GM23338 (cell line): ENCODE measurements at regions not wholly inside any gene's neighbourhood (a gene's known extent, or its start where the extent isn't known, plus 50 kb on each side); places are given as distances from the start of the nearest gene placed in this dataset.

Source experiments
- ATAC-seq: fragments of 200-7000 bp; cut with Tn5 transposase; 3 replicates; pipeline ENCODE4 v1.9.1; 2020
- DNase-seq: peaks from one replicate; pipeline ENCODE4 v3.0.0-alpha.2; 2015; ENCODE audit warnings: low spot score
- H2AFZ ChIP-seq: fragments of 200-600 bp; sonication (generic); 2 replicates; pipeline ENCODE4 v1.8.0; 2016; ENCODE audit warnings: antibody characterized with exemption, mild to moderate bottlenecking, moderate library complexity
- H3F3A ChIP-seq: fragments of 200-600 bp; sonication (generic); replicated peaks from 2 replicates; pipeline ENCODE4 v1.8.0; 2017; ENCODE audit warnings: antibody characterized with exemption, mixed run types, low read depth
- H3K27ac ChIP-seq: fragments of 200-600 bp; sonication (generic); 2 replicates; pipeline ENCODE4 v1.6.1; 2016; ENCODE audit warnings: low read depth
- H3K27me3 ChIP-seq: fragments of 200-600 bp; sonication (generic); 2 replicates; pipeline ENCODE4 v1.8.0; 2016; ENCODE audit warnings: mild to moderate bottlenecking, mixed run types, moderate library complexity; ENCODE audit not compliant: insufficient read depth
- H3K36me3 ChIP-seq: fragments of 200-600 bp; sonication (generic); 2 replicates; pipeline ENCODE4 v1.8.0; 2016; ENCODE audit warnings: mild to moderate bottlenecking; ENCODE audit not compliant: insufficient read depth
- H3K4me1 ChIP-seq: fragments of 200-600 bp; sonication (generic); 2 replicates; pipeline ENCODE4 v1.8.0; 2016; ENCODE audit warnings: mild to moderate bottlenecking, moderate library complexity; ENCODE audit not compliant: insufficient read depth
- H3K4me2 ChIP-seq: fragments of 200-600 bp; sonication (generic); 2 replicates; pipeline ENCODE4 v1.7.1; 2017; ENCODE audit warnings: mixed run types
- H3K4me3 ChIP-seq: fragments of 200-600 bp; sonication (generic); 2 replicates; pipeline ENCODE4 v1.6.1; 2016; ENCODE audit warnings: mixed run types
- H3K79me2 ChIP-seq: fragments of 200-600 bp; sonication (generic); replicated peaks from 2 replicates; pipeline ENCODE4 v1.8.0; 2017; ENCODE audit warnings: mild to moderate bottlenecking; ENCODE audit not compliant: insufficient read depth
- H3K9me2 ChIP-seq: fragments of 200-600 bp; sonication (generic); 2 replicates; pipeline ENCODE4 v1.8.0; 2017; ENCODE audit not compliant: insufficient read depth
- H4K20me1 ChIP-seq: fragments of 200-600 bp; sonication (generic); replicated peaks from 2 replicates; pipeline ENCODE4 v1.8.0; 2017; ENCODE audit warnings: mild to moderate bottlenecking; ENCODE audit not compliant: insufficient read depth
- H3K27ac Mint-ChIP-seq: 2 replicates; pipeline ENCODE4 v1.8.0; 2020; ENCODE audit warnings: inconsistent platforms, mild to moderate bottlenecking, moderate library complexity, mixed read lengths
- H3K27me3 Mint-ChIP-seq: 3 replicates; pipeline ENCODE4 v1.8.0; 2022; ENCODE audit warnings: low read depth, mild to moderate bottlenecking, moderate library complexity, mixed read lengths, inconsistent platforms; ENCODE audit not compliant: insufficient read depth, poor library complexity
- H3K36me3 Mint-ChIP-seq: 3 replicates; pipeline ENCODE4 v1.8.0; 2021; ENCODE audit warnings: low read depth, mild to moderate bottlenecking, inconsistent platforms, moderate library complexity, mixed read lengths
- H3K4me1 Mint-ChIP-seq: 3 replicates; pipeline ENCODE4 v1.8.0; 2020; ENCODE audit warnings: mild to moderate bottlenecking, inconsistent platforms, mixed read lengths
- H3K4me3 Mint-ChIP-seq: 3 replicates; pipeline ENCODE4 v1.8.0; 2021; ENCODE audit warnings: moderate library complexity, mild to moderate bottlenecking, inconsistent platforms, mixed read lengths
- H3K9me3 Mint-ChIP-seq: 3 replicates; pipeline ENCODE4 v1.8.0; 2020; ENCODE audit warnings: moderate library complexity, mild to moderate bottlenecking, inconsistent platforms, mixed read lengths
- EZH2 ChIP-seq: fragments of 200-600 bp; sonication (generic); IDR thresholded peaks from one replicate; pipeline ENCODE4 v1.8.0; 2017; ENCODE audit warnings: antibody characterized with exemption, mild to moderate bottlenecking, low read depth; ENCODE audit not compliant: unreplicated experiment
- NANOG ChIP-seq: IDR thresholded peaks from 2 replicates; pipeline ENCODE4 v1.6.1; 2016; ENCODE audit warnings: antibody characterized with exemption, borderline replicate concordance
- REST ChIP-seq: IDR thresholded peaks from one replicate; pipeline ENCODE4 v1.6.1; 2018; ENCODE audit warnings: antibody characterized with exemption; ENCODE audit not compliant: unreplicated experiment
- STAT1 ChIP-seq: IDR thresholded peaks from one replicate; pipeline ENCODE4 v1.6.1; 2016; ENCODE audit warnings: antibody characterized with exemption; ENCODE audit not compliant: unreplicated experiment
- ZNF462 ChIP-seq: fragments of 250-450 bp; sonication (Bioruptor Pico); IDR thresholded peaks from 2 replicates; pipeline ENCODE4 v1.5.0; 2020; ENCODE audit warnings: mild to moderate bottlenecking, moderate library complexity

GRCh38 chr2:220320326-220320725 is 692.9 kb downstream of the SLC4A3 start (continued):
- TF ChIP-seq REST, result no peak
- no peak for TF ChIP-seq STAT1
- no peak for TF ChIP-seq EZH2
- TF ChIP-seq NANOG, result no peak

GRCh38 chr2:220332886-220333285 is 705.5 kb downstream of the SLC4A3 start:
- H3K36me3 Mint-ChIP-seq, result peaks cover 7% of the 10 kb centered on the region

More at GRCh38 chr2:220332886-220333285, 705.5 kb downstream of the SLC4A3 start:
- Histone ChIP-seq H3K4me1 (no peaks in the 10 kb centered on the region), H3K36me3 (no peaks in the 10 kb centered on the region), H3K79me2 (no peaks in the 10 kb centered on the region), H3K4me3 (no peak overlapping the region), H2AFZ (no peak overlapping the region), H3K27ac (no peak overlapping the region), H4K20me1 (no peaks in the 10 kb centered on the region), H3K27me3 (no peaks in the 10 kb centered on the region), H3K4me2 (no peak overlapping the region), H3F3A (no peaks in the 10 kb centered on the region), H3K9me2 (no peaks in the 10 kb centered on the region)
- Mint-ChIP-seq H3K27ac (no peak overlapping the region), H3K4me1 (no peaks in the 10 kb centered on the region), H3K4me3 (no peak overlapping the region), H3K9me3 (peaks cover 12% of the 10 kb centered on the region; the same call in 2 of the 3 replicates), H3K27me3 (no peaks in the 10 kb centered on the region)
- ATAC-seq, result no peak
- TF ChIP-seq ZNF462, result no peak
- no peak for TF ChIP-seq NANOG
- DNase-seq, result no peak
